ENCODE measurements at regions not wholly inside any gene's neighbourhood (a gene's known extent, or its start where the extent isn't known, plus 50 kb on each side); places are given as distances from the start of the nearest gene placed in this dataset.
"Not testable (repeated sequence)": the region's sequence is repeated elsewhere in the genome, so short reads cannot be mapped to it uniquely, and the experiment has no call there.

DNA sequence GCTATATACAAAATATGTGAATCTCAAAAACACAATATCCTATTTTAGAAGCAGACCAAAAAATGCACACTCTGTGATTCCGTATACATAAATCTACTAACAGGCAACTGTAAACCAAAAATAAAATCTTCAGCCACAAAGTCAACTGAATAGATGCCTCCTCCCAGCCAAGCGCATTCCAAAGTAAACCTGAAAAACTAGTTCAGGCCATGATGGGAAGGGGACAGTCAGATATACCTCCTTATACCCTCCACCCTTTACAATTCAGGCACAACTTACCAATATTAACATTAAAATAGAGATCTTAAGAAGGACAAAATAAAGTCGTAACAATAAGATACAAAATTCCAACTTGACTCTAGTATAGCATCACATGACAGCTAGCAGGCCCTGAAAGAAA lies 1604.5 kb upstream of the NUDT12 start:
- Histone ChIP-seq H3K4me3 (no peak overlapping the region), H3K36me3 (ENCODE audit: insufficient read depth in 1 of 2, low read depth in 1 of 2) (no peaks in the 10 kb centered on the region), H3K27ac (no peak overlapping the region), H3K27me3 (ENCODE audit: insufficient read depth in 3 of 3, low read length in 2 of 3) (no peaks in the 10 kb centered on the region), H3K4me1 (no peaks in the 10 kb centered on the region), H3K9me3 (peaks cover 4% of the 10 kb centered on the region)
- 92 to 95% (median 95%) methylated on average over 3 of the region's 3 CpGs for WGBS, 3 donors
- TF ChIP-seq, protein P1, sequence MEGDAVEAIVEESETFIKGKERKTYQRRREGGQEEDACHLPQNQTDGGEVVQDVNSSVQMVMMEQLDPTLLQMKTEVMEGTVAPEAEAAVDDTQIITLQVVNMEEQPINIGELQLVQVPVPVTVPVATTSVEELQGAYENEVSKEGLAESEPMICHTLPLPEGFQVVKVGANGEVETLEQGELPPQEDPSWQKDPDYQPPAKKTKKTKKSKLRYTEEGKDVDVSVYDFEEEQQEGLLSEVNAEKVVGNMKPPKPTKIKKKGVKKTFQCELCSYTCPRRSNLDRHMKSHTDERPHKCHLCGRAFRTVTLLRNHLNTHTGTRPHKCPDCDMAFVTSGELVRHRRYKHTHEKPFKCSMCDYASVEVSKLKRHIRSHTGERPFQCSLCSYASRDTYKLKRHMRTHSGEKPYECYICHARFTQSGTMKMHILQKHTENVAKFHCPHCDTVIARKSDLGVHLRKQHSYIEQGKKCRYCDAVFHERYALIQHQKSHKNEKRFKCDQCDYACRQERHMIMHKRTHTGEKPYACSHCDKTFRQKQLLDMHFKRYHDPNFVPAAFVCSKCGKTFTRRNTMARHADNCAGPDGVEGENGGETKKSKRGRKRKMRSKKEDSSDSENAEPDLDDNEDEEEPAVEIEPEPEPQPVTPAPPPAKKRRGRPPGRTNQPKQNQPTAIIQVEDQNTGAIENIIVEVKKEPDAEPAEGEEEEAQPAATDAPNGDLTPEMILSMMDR (IDR thresholded peaks at IDR 0.05), result no peak
- intact Hi-C loops (cut with DNase I), result no loop called here
- DNase-seq (no peak), ATAC-seq (no peak)

GRCh38 chr5:105163547-105163946 lies 1601.0 kb upstream of the NUDT12 start:
- peaks cover 4% of the 10 kb centered on the region for H3K9me3 ChIP-seq
- ATAC-seq (no peak), DNase-seq (no peak)
- intact Hi-C loops (cut with DNase I), result no loop called here
- no peak overlapping the region for H3K27ac ChIP-seq
- no peaks in the 10 kb centered on the region for H3K36me3 ChIP-seq (ENCODE audit: insufficient read depth in 1 of 2, low read depth in 1 of 2)
- H3K4me1 ChIP-seq, result no peaks in the 10 kb centered on the region
- no peak overlapping the region for H3K4me3 ChIP-seq
- no peaks in the 10 kb centered on the region for H3K27me3 ChIP-seq (ENCODE audit: insufficient read depth in 3 of 3, low read length in 2 of 3)
- TF ChIP-seq, protein P1 (IDR thresholded peaks at IDR 0.05), result no peak

GRCh38 chr5:105162557-105162956 lies 1600.0 kb upstream of the NUDT12 start:
- 92 to 94% (median 93%) methylated on average over 6 of the region's 6 CpGs for WGBS, 3 donors
- H3K4me1 ChIP-seq; intact Hi-C loops (cut with DNase I); H3K36me3 ChIP-seq (ENCODE audit: insufficient read depth in 1 of 2, low read depth in 1 of 2); H3K27me3 ChIP-seq (ENCODE audit: insufficient read depth in 3 of 3, low read length in 2 of 3); H3K9me3 ChIP-seq; DNase-seq; H3K27ac ChIP-seq; ATAC-seq; H3K4me3 ChIP-seq: not testable (repeated sequence)

DNA sequence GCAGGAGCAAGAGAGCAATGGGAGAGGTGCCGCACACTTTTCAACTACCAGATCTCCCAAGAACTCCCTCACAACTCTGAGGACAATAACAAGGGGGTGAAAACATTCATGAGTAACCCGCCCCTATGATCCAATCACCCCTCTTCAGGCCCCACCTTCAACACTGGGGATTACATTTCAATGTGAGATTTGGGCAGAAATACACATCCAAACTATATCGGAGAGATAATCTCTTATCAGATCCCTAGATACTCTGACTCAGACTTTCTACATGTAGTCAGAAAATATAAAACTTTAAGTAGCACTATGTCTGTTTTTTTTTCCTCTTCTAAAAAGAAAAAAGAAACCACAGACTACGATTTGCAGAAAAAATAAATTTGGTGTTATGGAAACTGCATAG lies 1595.9 kb upstream of the NUDT12 start:
- intact Hi-C loops (cut with DNase I), result no loop called here
- H3K4me1 ChIP-seq, result no peaks in the 10 kb centered on the region
- ATAC-seq, result no peak
- 64 to 66% (median 64%) methylated on average over 4 of the region's 4 CpGs for WGBS, 3 donors
- DNase-seq, result no peak
- TF ChIP-seq, protein P1 (IDR thresholded peaks at IDR 0.05), result no peak
- no peak overlapping the region for H3K4me3 ChIP-seq
- H3K27me3 ChIP-seq (ENCODE audit: insufficient read depth in 3 of 3, low read length in 2 of 3), result no peaks in the 10 kb centered on the region
- H3K27ac ChIP-seq, result no peak overlapping the region
- no peaks in the 10 kb centered on the region for H3K36me3 ChIP-seq (ENCODE audit: insufficient read depth in 1 of 2, low read depth in 1 of 2)
- H3K9me3 ChIP-seq, result peaks cover 4% of the 10 kb centered on the region

DNA sequence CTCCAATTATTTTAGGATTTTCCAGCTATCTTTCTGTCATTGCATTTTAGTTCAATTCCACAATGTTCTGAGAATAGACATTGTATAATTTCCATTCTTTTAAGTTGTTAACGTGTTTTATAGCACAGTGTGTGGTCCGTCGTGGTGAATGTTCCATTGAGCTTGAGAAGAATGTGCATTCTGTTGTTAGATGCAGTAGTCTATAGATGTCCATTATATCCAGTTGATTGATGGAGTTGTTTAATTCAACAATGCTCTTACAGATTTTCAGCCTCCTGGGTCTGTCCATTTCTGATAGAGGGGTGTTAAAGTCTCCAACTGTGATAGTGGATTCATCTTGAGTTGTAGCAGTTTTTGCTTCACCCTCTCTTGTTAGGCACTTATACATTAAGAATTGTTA lies 1587.7 kb upstream of the NUDT12 start:
- H3K27me3 ChIP-seq (ENCODE audit: insufficient read depth in 3 of 3, low read length in 2 of 3), result no peaks in the 10 kb centered on the region
- H3K27ac ChIP-seq, result no peak overlapping the region
- no peak for ATAC-seq
- no peak overlapping the region for H3K4me3 ChIP-seq
- intact Hi-C loops (cut with DNase I), result no loop called here
- H3K36me3 ChIP-seq (ENCODE audit: insufficient read depth in 1 of 2, low read depth in 1 of 2), result no peaks in the 10 kb centered on the region
- no peaks in the 10 kb centered on the region for H3K4me1 ChIP-seq
- 66 to 69% (median 68%) methylated on average over 3 of the region's 3 CpGs for WGBS, 3 donors
- TF ChIP-seq, protein P1 (IDR thresholded peaks at IDR 0.05), result no peak
- no peak for DNase-seq
- no peaks in the 10 kb centered on the region for H3K9me3 ChIP-seq
